Glutamatergic neuron (in vitro differentiated cells): ENCODE measurements at regions not wholly inside any gene's neighbourhood (a gene's known extent, or its start where the extent isn't known, plus 50 kb on each side); places are given as distances from the start of the nearest gene placed in this dataset.

ENCODE experiments used
- DNase-seq: peaks from one replicate; pipeline ENCODE4 v3.0.0; 2022
- H3K27ac Mint-ChIP-seq: one replicate; pipeline ENCODE4 v1.8.0; 2020; ENCODE audit warnings: mild to moderate bottlenecking, mixed read lengths, inconsistent platforms; ENCODE audit not compliant: unreplicated experiment
- H3K27me3 Mint-ChIP-seq: one replicate; pipeline ENCODE4 v1.8.0; 2020; ENCODE audit warnings: mild to moderate bottlenecking, moderate library complexity, mixed read lengths, inconsistent platforms; ENCODE audit not compliant: unreplicated experiment
- H3K36me3 Mint-ChIP-seq: one replicate; pipeline ENCODE4 v1.8.0; 2020; ENCODE audit warnings: mild to moderate bottlenecking, mixed read lengths, inconsistent platforms; ENCODE audit not compliant: unreplicated experiment
- H3K4me1 Mint-ChIP-seq: one replicate; pipeline ENCODE4 v1.8.0; 2020; ENCODE audit warnings: mild to moderate bottlenecking, low read depth, mixed read lengths, inconsistent platforms; ENCODE audit not compliant: unreplicated experiment
- H3K4me3 Mint-ChIP-seq: one replicate; pipeline ENCODE4 v1.8.0; 2020; ENCODE audit warnings: mild to moderate bottlenecking, mixed read lengths, inconsistent platforms; ENCODE audit not compliant: unreplicated experiment
- H3K9me3 Mint-ChIP-seq: one replicate; pipeline ENCODE4 v1.8.0; 2020; ENCODE audit warnings: mild to moderate bottlenecking, moderate library complexity, mixed read lengths, inconsistent platforms; ENCODE audit not compliant: unreplicated experiment
- TF ChIP-seq, protein P1 (sequence below): fragments of 200-600 bp; sonication (generic); IDR thresholded peaks from one replicate; pipeline ENCODE4 v1.5.0; 2021; ENCODE audit not compliant: partially characterized antibody, unreplicated experiment

DNA sequence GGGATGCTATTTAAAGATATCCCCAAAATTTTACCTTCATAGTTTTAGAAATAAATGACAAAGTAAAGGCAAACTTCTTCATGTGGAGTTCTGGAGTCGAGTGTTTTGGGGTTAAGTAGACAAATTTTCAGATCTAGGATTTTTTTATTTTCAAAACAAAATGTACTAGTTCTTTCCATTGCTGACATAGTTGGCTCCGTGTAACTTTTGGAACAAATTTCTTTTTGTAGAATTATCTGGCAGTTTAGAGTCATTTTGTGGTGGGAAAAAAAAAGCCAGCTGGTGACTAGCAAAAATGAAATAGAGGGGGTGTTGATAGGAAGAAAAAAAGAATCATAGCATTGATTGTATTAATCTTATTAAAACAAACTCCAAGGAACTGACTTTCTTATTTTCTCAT, 131.6 kb upstream of the TCF21 start:
- H3K36me3 Mint-ChIP-seq = no peaks in the 10 kb centered on the region
- TF ChIP-seq, protein P1, sequence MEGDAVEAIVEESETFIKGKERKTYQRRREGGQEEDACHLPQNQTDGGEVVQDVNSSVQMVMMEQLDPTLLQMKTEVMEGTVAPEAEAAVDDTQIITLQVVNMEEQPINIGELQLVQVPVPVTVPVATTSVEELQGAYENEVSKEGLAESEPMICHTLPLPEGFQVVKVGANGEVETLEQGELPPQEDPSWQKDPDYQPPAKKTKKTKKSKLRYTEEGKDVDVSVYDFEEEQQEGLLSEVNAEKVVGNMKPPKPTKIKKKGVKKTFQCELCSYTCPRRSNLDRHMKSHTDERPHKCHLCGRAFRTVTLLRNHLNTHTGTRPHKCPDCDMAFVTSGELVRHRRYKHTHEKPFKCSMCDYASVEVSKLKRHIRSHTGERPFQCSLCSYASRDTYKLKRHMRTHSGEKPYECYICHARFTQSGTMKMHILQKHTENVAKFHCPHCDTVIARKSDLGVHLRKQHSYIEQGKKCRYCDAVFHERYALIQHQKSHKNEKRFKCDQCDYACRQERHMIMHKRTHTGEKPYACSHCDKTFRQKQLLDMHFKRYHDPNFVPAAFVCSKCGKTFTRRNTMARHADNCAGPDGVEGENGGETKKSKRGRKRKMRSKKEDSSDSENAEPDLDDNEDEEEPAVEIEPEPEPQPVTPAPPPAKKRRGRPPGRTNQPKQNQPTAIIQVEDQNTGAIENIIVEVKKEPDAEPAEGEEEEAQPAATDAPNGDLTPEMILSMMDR = no peak
- no peaks in the 10 kb centered on the region for H3K9me3 Mint-ChIP-seq
- H3K27ac Mint-ChIP-seq = no peak overlapping the region
- H3K27me3 Mint-ChIP-seq = no peaks in the 10 kb centered on the region
- H3K4me3 Mint-ChIP-seq = no peak overlapping the region
- no peak for DNase-seq
- H3K4me1 Mint-ChIP-seq = no peaks in the 10 kb centered on the region

DNA sequence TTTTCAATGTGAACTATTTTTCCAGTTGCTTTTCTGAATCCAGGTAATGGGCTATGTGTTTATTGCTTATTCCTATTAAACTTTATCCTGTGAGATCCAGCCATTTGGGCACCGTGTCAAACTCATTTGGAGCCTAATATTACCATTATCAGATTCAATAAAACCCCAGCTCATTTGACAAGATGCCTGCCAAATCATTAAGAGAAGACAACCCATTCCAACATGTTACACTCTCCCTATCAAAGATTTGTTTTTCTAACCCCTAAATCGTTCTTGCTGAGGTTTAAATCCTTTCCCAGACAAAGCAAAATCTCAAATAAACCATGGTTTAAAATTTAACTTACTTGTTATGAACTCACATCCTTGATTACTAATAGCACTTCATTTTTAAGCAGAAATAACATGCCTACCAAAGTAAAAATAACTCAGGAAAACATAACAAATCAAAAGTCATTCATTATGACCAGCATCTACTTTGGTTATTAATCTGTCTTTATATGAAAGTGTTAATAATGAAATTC, 130.0 kb upstream of the TCF21 start:
- Mint-ChIP-seq H3K27ac (no peak overlapping the region), H3K4me3 (no peak overlapping the region), H3K27me3 (no peaks in the 10 kb centered on the region), H3K4me1 (peaks cover under 1% of the 10 kb centered on the region), H3K9me3 (no peaks in the 10 kb centered on the region), H3K36me3 (no peaks in the 10 kb centered on the region)
- DNase-seq = no peak
- TF ChIP-seq, protein P1 = no peak

DNA sequence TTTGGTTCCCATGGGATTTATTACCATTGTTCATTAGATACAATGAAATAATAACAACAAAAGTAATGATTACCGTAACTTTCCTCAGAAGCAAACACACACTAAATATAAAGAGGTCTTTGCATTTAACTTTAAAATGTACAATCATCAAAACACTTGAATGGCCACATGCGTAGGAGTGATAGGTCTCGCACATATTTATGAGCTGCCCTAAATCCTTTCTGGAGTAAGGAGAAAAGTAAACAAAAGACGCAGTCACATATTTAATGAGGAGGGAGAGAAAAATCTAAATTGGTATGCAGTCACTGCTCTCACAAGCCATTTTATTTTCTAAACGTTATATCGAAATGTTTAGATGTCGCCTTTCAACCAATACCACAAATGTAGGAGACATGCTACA, 129.4 kb upstream of the TCF21 start:
- TF ChIP-seq, protein P1 = no peak
- Mint-ChIP-seq H3K27ac (no peak overlapping the region), H3K9me3 (no peaks in the 10 kb centered on the region), H3K4me1 (peaks cover 3% of the 10 kb centered on the region), H3K4me3 (no peak overlapping the region), H3K27me3 (no peaks in the 10 kb centered on the region), H3K36me3 (no peaks in the 10 kb centered on the region)
- DNase-seq = no peak

DNA sequence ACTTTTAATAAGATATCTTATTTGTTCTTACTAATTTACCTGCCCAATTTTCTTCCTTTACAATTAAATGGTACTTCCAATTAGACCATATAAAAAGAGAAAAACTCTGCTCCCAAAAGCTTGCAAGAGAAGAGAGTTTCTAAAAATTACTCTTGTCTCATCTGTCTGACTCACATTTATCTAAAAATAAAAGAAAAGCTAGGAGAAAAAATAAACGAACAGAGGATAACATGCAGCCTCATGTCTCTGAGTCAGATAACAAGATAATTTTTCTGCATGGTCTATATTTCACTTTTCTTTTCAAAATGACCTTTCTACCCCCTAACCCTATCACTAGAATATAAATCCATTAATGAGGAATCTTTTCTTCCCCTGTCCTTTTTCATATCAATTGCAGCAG, 127.2 kb upstream of the TCF21 start:
- Mint-ChIP-seq H3K27me3 (no peaks in the 10 kb centered on the region), H3K9me3 (no peaks in the 10 kb centered on the region), H3K27ac (no peak overlapping the region), H3K4me1 (peaks cover 3% of the 10 kb centered on the region), H3K4me3 (no peak overlapping the region), H3K36me3 (no peaks in the 10 kb centered on the region)
- TF ChIP-seq, protein P1 = no peak
- DNase-seq = no peak

DNA sequence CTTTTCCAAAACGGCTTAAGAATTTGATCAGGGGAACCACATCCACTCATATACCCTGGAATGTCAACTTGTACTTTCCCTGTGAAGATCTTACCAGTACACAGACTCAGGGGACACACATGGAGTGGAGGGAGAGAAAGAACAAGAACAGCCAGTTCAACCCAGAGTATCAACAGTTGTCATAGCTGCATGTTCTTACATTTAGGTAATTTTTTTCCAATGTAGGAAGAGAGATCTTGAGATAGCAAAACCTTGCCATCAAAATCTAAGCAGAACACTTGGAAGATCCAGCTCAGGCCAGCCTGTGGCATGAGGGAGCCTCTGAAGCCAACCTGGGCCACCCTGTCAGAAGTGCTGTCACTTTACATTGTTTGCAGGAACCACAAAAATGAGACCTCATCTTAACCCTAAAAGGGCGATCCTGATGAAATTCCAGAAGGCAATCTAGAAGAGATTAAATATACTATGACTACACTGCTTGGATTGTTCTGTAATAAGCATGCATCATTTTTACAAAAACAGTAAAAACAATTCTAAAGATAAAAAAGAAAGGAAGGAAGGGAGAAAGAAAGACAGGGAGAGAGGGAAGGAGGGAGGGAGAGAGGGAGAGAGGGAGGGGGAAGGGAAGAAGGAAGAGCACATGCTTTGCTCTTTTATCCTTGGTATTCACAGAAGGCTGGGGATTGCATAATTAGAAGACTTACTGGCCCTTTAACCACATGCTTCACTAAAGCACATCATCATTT, 124.7 kb upstream of the TCF21 start:
- Mint-ChIP-seq H3K4me1 (peaks cover 3% of the 10 kb centered on the region), H3K36me3 (no peaks in the 10 kb centered on the region), H3K27ac (no peak overlapping the region), H3K4me3 (no peak overlapping the region), H3K27me3 (no peaks in the 10 kb centered on the region), H3K9me3 (peaks cover 2% of the 10 kb centered on the region)
- TF ChIP-seq, protein P1 = no peak
- no peak for DNase-seq
